ENCODE measurements at regions not wholly inside any gene's neighbourhood (a gene's known extent, or its start where the extent isn't known, plus 50 kb on each side); places are given as distances from the start of the nearest gene placed in this dataset.

DNA sequence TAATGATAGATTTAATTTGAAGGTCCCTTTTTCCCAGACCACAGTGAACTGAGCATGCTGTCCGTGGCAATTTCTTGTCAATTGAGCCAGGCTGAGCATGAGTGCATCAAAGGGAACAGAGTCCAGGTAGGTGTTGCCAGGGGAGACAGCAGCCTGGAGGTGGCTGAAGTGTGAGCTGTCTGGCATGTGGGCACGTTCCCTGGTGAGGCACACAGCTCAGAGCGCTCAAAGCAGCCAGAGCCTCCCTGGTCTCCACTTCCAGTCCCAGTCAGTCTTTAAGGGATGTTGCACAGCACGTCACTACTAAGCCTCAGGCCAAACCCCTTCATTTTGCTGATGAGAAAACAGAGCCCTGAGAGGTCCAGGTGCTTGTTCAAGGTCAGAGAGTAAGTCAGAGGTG lies 251.4 kb downstream of the MATN1 start:
- TF ChIP-seq POLR2AphosphoS5 (IDR thresholded peaks at IDR 0.05; ENCODE audit: low read depth, low read length): no peak
- TF ChIP-seq POLR2A (IDR thresholded peaks at IDR 0.05; ENCODE audit: low read depth, low read length): no peak
- no peak for TF ChIP-seq TAF1 (IDR thresholded peaks at IDR 0.05; ENCODE audit: borderline replicate concordance, low read depth, low read length)
